ENCODE measurements at regions not wholly inside any gene's neighbourhood (a gene's known extent, or its start where the extent isn't known, plus 50 kb on each side); places are given as distances from the start of the nearest gene placed in this dataset.

GRCh38 chr5:34524123-34524522, 132.0 kb upstream of the RAI14 start (continued):
- TF ChIP-seq KDM1A (IDR thresholded peaks at IDR 0.05) = 0 out of 4 replicates have a peak, but pooled peaks of 1 of the 2 experiments have one; percentile 22
- no peak for TF ChIP-seq PRDM10 (IDR thresholded peaks at IDR 0.05; ENCODE audit: partially characterized antibody)
- no peak for TF ChIP-seq NR3C1 (CRISPR knock-in tag; IDR thresholded peaks at IDR 0.05)
- TF ChIP-seq GTF3C2 (IDR thresholded peaks at IDR 0.05; ENCODE audit: borderline replicate concordance, extremely low read depth, insufficient read length) = no peak
- no peak for TF ChIP-seq MGA (IDR thresholded peaks at IDR 0.05)
- peak; percentile 46; the same call in 1 of the 2 replicates for TF ChIP-seq EP300 (IDR thresholded peaks at IDR 0.05; ENCODE audit: low read length)
- TF ChIP-seq DPF2 (IDR thresholded peaks at IDR 0.05) = peak; percentile 75
- TF ChIP-seq SRSF9 (IDR thresholded peaks at IDR 0.05; ENCODE audit: borderline replicate concordance, low read depth, low read length) = no peak

Measured in K562 (cell line).